KMS-11 (cell line): ENCODE measurements at regions not wholly inside any gene's neighbourhood (a gene's known extent, or its start where the extent isn't known, plus 50 kb on each side); places are given as distances from the start of the nearest gene placed in this dataset.

Experiments
- H2AFZ ChIP-seq: fragments of 200-600 bp; sonication (generic); 2 replicates; pipeline ENCODE4 v1.6.1; 2016; ENCODE audit warnings: antibody characterized with exemption, mixed run types, low read depth
- H3K27ac ChIP-seq: fragments of 200-600 bp; sonication (generic); 2 replicates; pipeline ENCODE4 v1.6.1; 2016; ENCODE audit warnings: mild to moderate bottlenecking, mixed run types
- H3K27me3 ChIP-seq: fragments of 200-600 bp; sonication (generic); 2 replicates; pipeline ENCODE4 v1.6.1; 2017; ENCODE audit warnings: mild to moderate bottlenecking, low read depth, mixed run types, moderate library complexity; ENCODE audit not compliant: insufficient read depth
- H3K36me3 ChIP-seq: fragments of 200-600 bp; sonication (generic); 2 replicates; pipeline ENCODE4 v1.6.1; 2017; ENCODE audit warnings: mild to moderate bottlenecking, mixed run types; ENCODE audit not compliant: insufficient read depth
- H3K4me1 ChIP-seq: fragments of 200-600 bp; sonication (generic); 2 replicates; pipeline ENCODE4 v1.6.1; 2016; ENCODE audit warnings: mild to moderate bottlenecking, low read depth, mixed run types; ENCODE audit not compliant: poor library complexity, severe bottlenecking
- H3K4me2 ChIP-seq: fragments of 200-600 bp; sonication (generic); 2 replicates; pipeline ENCODE4 v1.7.0; 2016; ENCODE audit warnings: mild to moderate bottlenecking, mixed run types
- H3K4me3 ChIP-seq: fragments of 200-600 bp; sonication (generic); IDR thresholded peaks from 2 replicates; pipeline ENCODE4 v1.6.1; 2017; ENCODE audit warnings: low read depth, low read length, mixed read lengths; ENCODE audit not compliant: insufficient read depth
- H3K79me2 ChIP-seq: fragments of 200-600 bp; sonication (generic); 2 replicates; pipeline ENCODE4 v1.6.1; 2016; ENCODE audit warnings: low read depth, mixed run types; ENCODE audit not compliant: insufficient read depth
- H3K9ac ChIP-seq: fragments of 200-600 bp; sonication (generic); 2 replicates; pipeline ENCODE4 v1.6.1; 2016; ENCODE audit warnings: mild to moderate bottlenecking, mixed run types
- H4K20me1 ChIP-seq: fragments of 200-600 bp; sonication (generic); 2 replicates; pipeline ENCODE4 v1.6.1; 2016; ENCODE audit warnings: mild to moderate bottlenecking, mixed run types; ENCODE audit not compliant: insufficient read depth
- CTCF ChIP-seq: fragments of 200-600 bp; sonication (generic); conservative IDR thresholded peaks from 2 replicates; pipeline ENCODE4 v1.6.1; 2017; ENCODE audit warnings: low read depth, mild to moderate bottlenecking, antibody characterized with exemption, low read length, moderate library complexity, mixed read lengths

GRCh38 chr11:11163236-11163635, 189.8 kb downstream of the CSNK2A3 start:
- H3K27ac ChIP-seq = no peak overlapping the region
- H3K9ac ChIP-seq = no peak overlapping the region
- no peaks in the 10 kb centered on the region for H4K20me1 ChIP-seq
- H3K27me3 ChIP-seq = no peaks in the 10 kb centered on the region
- H3K79me2 ChIP-seq = no peaks in the 10 kb centered on the region
- no peak for TF ChIP-seq CTCF
- H3K36me3 ChIP-seq = no peaks in the 10 kb centered on the region
- no peak overlapping the region for H3K4me3 ChIP-seq
- H3K4me1 ChIP-seq = peaks cover 7% of the 10 kb centered on the region
- H3K4me2 ChIP-seq = no peak overlapping the region
- no peak overlapping the region for H2AFZ ChIP-seq

- TF ChIP-seq CTCF = peak; percentile 56
- H3K36me3 ChIP-seq = no peaks in the 10 kb centered on the region
Observed at GRCh38 chr11:11157185-11157584, 195.9 kb downstream of the CSNK2A3 start.

GRCh38 chr11:11155962-11156815, 196.9 kb downstream of the CSNK2A3 start:
- H3K4me3 ChIP-seq = no peak overlapping the region
- peak; percentile 47 for TF ChIP-seq CTCF
- H4K20me1 ChIP-seq = no peaks in the 10 kb centered on the region
- H3K36me3 ChIP-seq = no peaks in the 10 kb centered on the region
- H3K27me3 ChIP-seq = no peaks in the 10 kb centered on the region
- H3K4me2 ChIP-seq = no peak overlapping the region
- H3K4me1 ChIP-seq = no peaks in the 10 kb centered on the region
- H3K27ac ChIP-seq = no peak overlapping the region
- H2AFZ ChIP-seq = no peak overlapping the region
- H3K9ac ChIP-seq = no peak overlapping the region
- H3K79me2 ChIP-seq = no peaks in the 10 kb centered on the region

More at GRCh38 chr11:11157185-11157584, 195.9 kb downstream of the CSNK2A3 start:
- Histone ChIP-seq H3K4me2 (no peak overlapping the region), H3K27me3 (no peaks in the 10 kb centered on the region), H3K79me2 (no peaks in the 10 kb centered on the region), H3K27ac (no peak overlapping the region), H3K9ac (no peak overlapping the region), H3K4me1 (no peaks in the 10 kb centered on the region), H4K20me1 (no peaks in the 10 kb centered on the region), H3K4me3 (no peak overlapping the region), H2AFZ (no peak overlapping the region)

GRCh38 chr11:11152877-11153276, 200.2 kb downstream of the CSNK2A3 start:
- H3K4me2 ChIP-seq = no peak overlapping the region
- no peaks in the 10 kb centered on the region for H4K20me1 ChIP-seq
- no peak for TF ChIP-seq CTCF
- H3K27ac ChIP-seq = no peak overlapping the region
- no peak overlapping the region for H3K4me3 ChIP-seq
- H3K4me1 ChIP-seq = no peaks in the 10 kb centered on the region
- no peak overlapping the region for H2AFZ ChIP-seq
- no peaks in the 10 kb centered on the region for H3K36me3 ChIP-seq
- no peak overlapping the region for H3K9ac ChIP-seq
- H3K79me2 ChIP-seq = no peaks in the 10 kb centered on the region
- H3K27me3 ChIP-seq = no peaks in the 10 kb centered on the region
